H1 (cell line): ENCODE measurements at regions not wholly inside any gene's neighbourhood (a gene's known extent, or its start where the extent isn't known, plus 50 kb on each side); places are given as distances from the start of the nearest gene placed in this dataset.

Experiments used
- CTCF ChIA-PET: fragments of 300-600 bp; sonication (Branson Sonifier 250); formaldehyde crosslinking; loops from one replicate; lab custom pipeline; 2021; ENCODE audit not compliant: partially characterized antibody; lab: Charles Lee
- POLR2A ChIA-PET: fragments of 300-600 bp; sonication (Branson Sonifier 250); formaldehyde crosslinking; loops from one replicate; lab custom pipeline; 2021; ENCODE audit warnings: inconsistent platforms; ENCODE audit not compliant: partially characterized antibody; lab: Charles Lee
- DNase-seq, 2 experiments: peaks; one replicate each; pipeline versions ENCODE4 v3.0.0 to v3.0.0-alpha.2; 2010 to 2022; ENCODE audit warnings: low spot score in 2 of 2, low read depth in 1 of 2, mixed read lengths in 1 of 2
- FAIRE-seq: peaks from 2 replicates; lab custom pipeline; 2011; peaks lifted over from hg19 to GRCh38; lab: Jason Lieb, UNC
- H2AFZ ChIP-seq: 2 replicates; pipeline ENCODE4 v1.8.1; 2012; ENCODE audit warnings: low read length, inconsistent platforms
- H2AK5ac ChIP-seq: 2 replicates; pipeline ENCODE4 v1.6.1; 2013; ENCODE audit warnings: low read depth, low read length
- H2BK120ac ChIP-seq: replicated peaks from 2 replicates; pipeline ENCODE3; 2013; ENCODE audit warnings: low read depth, low read length, inconsistent platforms
- H2BK12ac ChIP-seq: 2 replicates; pipeline ENCODE4 v1.6.1; 2013; ENCODE audit warnings: low read depth, low read length
- H2BK15ac ChIP-seq: 2 replicates; pipeline ENCODE4 v1.6.1; 2013; ENCODE audit warnings: low read length
- H2BK20ac ChIP-seq: 2 replicates; pipeline ENCODE4 v1.6.1; 2013; ENCODE audit warnings: low read length
- H2BK5ac ChIP-seq: 2 replicates; pipeline ENCODE4 v1.6.1; 2013; ENCODE audit warnings: low read depth, low read length
- H3K14ac ChIP-seq: 2 replicates; pipeline ENCODE4 v1.6.1; 2013; ENCODE audit warnings: inconsistent platforms; ENCODE audit not compliant: insufficient read length
- H3K18ac ChIP-seq: 2 replicates; pipeline ENCODE4 v1.6.1; 2013; ENCODE audit warnings: low read length; ENCODE audit errors: extremely low read depth
- H3K23ac ChIP-seq: 2 replicates; pipeline ENCODE4 v1.6.1; 2013; ENCODE audit warnings: inconsistent platforms; ENCODE audit not compliant: insufficient read length
- H3K23me2 ChIP-seq: 2 replicates; pipeline ENCODE4 v1.6.1; 2013; ENCODE audit warnings: low read depth, low read length
- H3K27ac ChIP-seq: 2 replicates; pipeline ENCODE4 v1.6.1; 2011; ENCODE audit warnings: low read depth, low read length, inconsistent platforms
- H3K27me3 ChIP-seq, 4 experiments: replicated peaks in 1 of 4; 1 replicate in 1 of 4; 2 replicates in 3 of 4; pipeline versions ENCODE4 v1.6.1 to v1.8.1; 2011 to 2013; ENCODE audit warnings: low read length in 3 of 4, mild to moderate bottlenecking in 3 of 4, inconsistent platforms in 2 of 4, mixed read lengths in 2 of 4, moderate library complexity in 1 of 4; ENCODE audit not compliant: control insufficient read depth in 3 of 4, insufficient read depth in 3 of 4; ENCODE audit errors: extremely low read depth in 1 of 4
- H3K36me3 ChIP-seq, 4 experiments: 2 replicates each; pipeline versions ENCODE4 v1.6.1 to v1.8.1; 2011 to 2013; ENCODE audit warnings: mild to moderate bottlenecking in 4 of 4, low read length in 3 of 4, moderate library complexity in 2 of 4, control low read depth in 1 of 4, inconsistent platforms in 1 of 4; ENCODE audit not compliant: insufficient read depth in 4 of 4, control insufficient read depth in 2 of 4
- H3K4ac ChIP-seq: replicated peaks from 2 replicates; pipeline ENCODE3; 2013; ENCODE audit warnings: low read length, low read depth, mixed read lengths, inconsistent platforms; ENCODE audit not compliant: insufficient read length
- H3K4me1 ChIP-seq, 4 experiments: replicated peaks in 1 of 4; 1 replicate in 1 of 4; 2 replicates in 3 of 4; pipeline versions ENCODE4 v1.6.1 to v1.8.1; 2011 to 2013; ENCODE audit warnings: low read length in 3 of 4, inconsistent platforms in 2 of 4, mixed read lengths in 1 of 4; ENCODE audit not compliant: insufficient read depth in 4 of 4, control insufficient read depth in 3 of 4
- H3K4me2 ChIP-seq, 2 experiments: 2 replicates each; pipeline versions ENCODE4 v1.6.1 to v1.8.1; 2011 to 2013; ENCODE audit warnings: low read depth in 2 of 2, low read length in 2 of 2, control low read depth in 1 of 2, inconsistent platforms in 1 of 2, mild to moderate bottlenecking in 1 of 2; ENCODE audit not compliant: insufficient read depth in 1 of 2
- H3K4me3 ChIP-seq, 4 experiments: fragments of 200-600, 300-600 bp in 1 of 4; sonication (generic), shearing (Covaris generic), sonication (Bioruptor Twin) in 1 of 4; 2 replicates each; pipeline versions ENCODE4 v1.5.1 to v1.8.1; 2011 to 2016; ENCODE audit warnings: low read length in 4 of 4, low read depth in 3 of 4, control low read depth in 2 of 4, inconsistent platforms in 2 of 4, mild to moderate bottlenecking in 2 of 4, mixed read lengths in 1 of 4, moderate library complexity in 1 of 4; ENCODE audit not compliant: insufficient read depth in 2 of 4; ENCODE audit errors: extremely low read depth in 1 of 4
- H3K56ac ChIP-seq: replicated peaks from 2 replicates; pipeline ENCODE3; 2013; ENCODE audit warnings: low read depth, mild to moderate bottlenecking, mixed read lengths, low read length, inconsistent platforms; ENCODE audit not compliant: insufficient read length
- H3K79me1 ChIP-seq: 2 replicates; pipeline ENCODE4 v1.6.1; 2013; ENCODE audit warnings: low read depth, low read length, control low read depth
- H3K79me2 ChIP-seq, 2 experiments: 2 replicates each; pipeline versions ENCODE4 v1.6.1 to v1.8.1; 2012 to 2013; ENCODE audit warnings: low read length in 2 of 2, mild to moderate bottlenecking in 2 of 2, inconsistent platforms in 1 of 2; ENCODE audit not compliant: insufficient read depth in 2 of 2, control insufficient read depth in 1 of 2
- H3K9ac ChIP-seq, 4 experiments: replicated peaks in 1 of 4; 1 replicate in 1 of 4; 2 replicates in 3 of 4; pipeline versions ENCODE4 v1.6.1 to v1.8.1; 2011 to 2013; ENCODE audit warnings: low read depth in 3 of 4, low read length in 3 of 4, control low read depth in 2 of 4, mild to moderate bottlenecking in 2 of 4, moderate library complexity in 2 of 4, inconsistent platforms in 1 of 4; ENCODE audit errors: extremely low read depth in 1 of 4
- H3K9me3 ChIP-seq, 2 experiments: 2 replicates each; pipeline versions ENCODE4 v1.6.1 to v1.8.1; 2012 to 2013; ENCODE audit warnings: mild to moderate bottlenecking in 2 of 2, moderate library complexity in 2 of 2, control low read depth in 1 of 2, inconsistent platforms in 1 of 2, low read depth in 1 of 2, low read length in 1 of 2, mixed read lengths in 1 of 2; ENCODE audit not compliant: insufficient read depth in 2 of 2
- H4K20me1 ChIP-seq, 2 experiments: replicated peaks in 1 of 2; 2 replicates each; pipeline versions ENCODE3 to v1.8.1; 2011 to 2013; ENCODE audit warnings: inconsistent platforms in 2 of 2, low read length in 2 of 2, mild to moderate bottlenecking in 1 of 2; ENCODE audit not compliant: insufficient read depth in 2 of 2, control insufficient read depth in 1 of 2
- H4K5ac ChIP-seq: 2 replicates; pipeline ENCODE4 v1.6.1; 2013; ENCODE audit warnings: low read length, low read depth, mixed read lengths, inconsistent platforms; ENCODE audit not compliant: insufficient read length
- H4K8ac ChIP-seq: 2 replicates; pipeline ENCODE4 v1.8.0; 2013; ENCODE audit warnings: mild to moderate bottlenecking, moderate library complexity, low read length, inconsistent platforms; ENCODE audit not compliant: insufficient read depth; ENCODE audit errors: extremely low read depth
- H4K91ac ChIP-seq: replicated peaks from 2 replicates; pipeline ENCODE3; 2013; ENCODE audit warnings: low read length, mixed read lengths, inconsistent platforms; ENCODE audit not compliant: insufficient read length
- CTBP2 ChIP-seq: IDR thresholded peaks from 2 replicates; pipeline ENCODE4 v1.7.0; 2011; ENCODE audit warnings: borderline replicate concordance, mild to moderate bottlenecking, moderate library complexity, mixed read lengths, low read length; ENCODE audit not compliant: insufficient read depth, insufficient read length
- KDM5A ChIP-seq: fragments of 200-600 bp; IDR thresholded peaks from 2 replicates; pipeline ENCODE4 v1.7.1; 2012; ENCODE audit warnings: mild to moderate bottlenecking, low read length, inconsistent platforms, mixed read lengths
- MAX ChIP-seq: IDR thresholded peaks from 2 replicates; pipeline ENCODE4 v1.6.1; 2012; ENCODE audit warnings: inconsistent platforms
- RAD21 ChIP-seq, 2 experiments: IDR thresholded peaks in 1 of 2; conservative IDR thresholded peaks in 1 of 2; 2 replicates each; pipeline ENCODE4 v1.6.1; 2011; ENCODE audit warnings: low read depth in 2 of 2, low read length in 2 of 2, improper control_type of control experiment in 1 of 2, inconsistent platforms in 1 of 2, mild to moderate bottlenecking in 1 of 2, moderate library complexity in 1 of 2
- SIRT6 ChIP-seq: IDR thresholded peaks from one replicate; pipeline ENCODE4 v1.7.1; 2012; ENCODE audit warnings: low read length, inconsistent platforms
- WGBS, 2 experiments: shearing (Covaris generic) in 1 of 2; methylation state at CpG; one replicate each; pipeline versions ENCODE4 v1.1.6 to v1.1.7; 2013 to 2015; ENCODE audit warnings: low lambda C conversion rate in 2 of 2, mixed read lengths in 2 of 2, inconsistent platforms in 1 of 2, low coverage in 1 of 2, missing lambda C conversion rate in 1 of 2; ENCODE audit not compliant: insufficient replicate concordance in 2 of 2, insufficient coverage in 1 of 2, insufficient read length in 1 of 2; ENCODE audit errors: extremely low coverage in 1 of 2, missing lambda C conversion rate in 1 of 2; 5-methylcytosine and 5-hydroxymethylcytosine counted together

- no peak overlapping the region for H2AFZ ChIP-seq
- TF ChIP-seq MAX (no peak), RAD21 (IDR thresholded peaks at IDR 0.05 in 1 of 2, conservative IDR thresholded peaks at IDR 0.05 in 1 of 2; ENCODE audit: low read depth in 2 of 2, low read length in 2 of 2) (0 out of 4 replicates have a peak, but pooled peaks of 1 of the 2 experiments have one; percentile 4), CTBP2 (no peak), SIRT6 (no peak), KDM5A (no peak)
- ChIA-PET CTCF (interaction anchor here (0.5 to 7.4 kb wide), 28 partner anchors 11 to 261 kb away, joined by 3 to 61 read pairs (median 6); partner anchors contain the start of gene CEBPB), POLR2A (interaction anchor here (0.8 to 2.5 kb wide), 4 partner anchors 21 to 92 kb away, joined by 3 to 7 read pairs (median 4); partner anchors contain the start of gene CEBPB)
- peaks cover 0 to 6% (median 2%) of the 10 kb centered on the region in 4 experiments; a peak in 2 of 7 replicates for H3K4me1 ChIP-seq
- no peak overlapping the region for H3K14ac ChIP-seq
- H4K91ac ChIP-seq, result no peak overlapping the region
- H3K4me2 ChIP-seq, result no peak overlapping the region
- H3K18ac ChIP-seq, result no peak overlapping the region
- H4K20me1 ChIP-seq, result no peaks in the 10 kb centered on the region
- H4K5ac ChIP-seq, result no peak overlapping the region
- H3K56ac ChIP-seq, result no peak overlapping the region
- no peaks in the 10 kb centered on the region for H3K9me3 ChIP-seq
- DNase-seq (no peak), FAIRE-seq (no peak)
- no peaks in the 10 kb centered on the region for H3K36me3 ChIP-seq
- 89% methylated on average over 16 of the region's 17 CpGs; no CpG with 5 or more reads in 1 of the 2 experiments for WGBS, 2 experiments
- no peak overlapping the region for H3K9ac ChIP-seq
- H3K79me2 ChIP-seq, result no peaks in the 10 kb centered on the region
- H2BK12ac ChIP-seq, result no peak overlapping the region; the same call in 1 of the 2 replicates
- no peaks in the 10 kb centered on the region for H3K23me2 ChIP-seq
- no peak overlapping the region for H2BK120ac ChIP-seq
- no peak overlapping the region for H4K8ac ChIP-seq
- peak overlapping the region; percentile 30; the same call in 1 of the 2 replicates for H2BK5ac ChIP-seq
- no peak overlapping the region for H2AK5ac ChIP-seq
- no peak overlapping the region for H2BK15ac ChIP-seq
- no peaks in the 10 kb centered on the region for H3K79me1 ChIP-seq
- no peak overlapping the region for H3K23ac ChIP-seq
- H2BK20ac ChIP-seq, result no peak overlapping the region
- no peak overlapping the region for H3K4me3 ChIP-seq
- no peaks in the 10 kb centered on the region for H3K27me3 ChIP-seq
- H3K4ac ChIP-seq, result no peak overlapping the region
- no peak overlapping the region for H3K27ac ChIP-seq
Measured at GRCh38 chr20:50282592-50283241, 92.1 kb downstream of the CEBPB start.
